Vagina (tissue), 2 donors: ENCODE measurements at regions not wholly inside any gene's neighbourhood (a gene's known extent, or its start where the extent isn't known, plus 50 kb on each side); places are given as distances from the start of the nearest gene placed in this dataset.

ENCODE experiments used
- DNase-seq, 2 donors: peaks; one replicate each; pipeline ENCODE4 v3.0.0-alpha.2; 2017; ENCODE audit errors: extremely low spot score in 2 of 2
- H3K27ac ChIP-seq: fragments of 200-600 bp; sonication (generic); one replicate; pipeline ENCODE4 v1.5.1; 2019
- H3K27me3 ChIP-seq: fragments of 200-600 bp; sonication (generic); one replicate; pipeline ENCODE4 v1.5.1; 2019
- H3K36me3 ChIP-seq, 2 donors: fragments of 200-600 bp; sonication (generic); one replicate each; pipeline ENCODE4 v1.5.1; 2017 to 2019
- H3K4me1 ChIP-seq: fragments of 200-600 bp; sonication (generic); one replicate; pipeline ENCODE4 v1.5.1; 2019
- H3K4me3 ChIP-seq, 2 donors: fragments of 200-600 bp; sonication (generic); 1 replicate in 1 of 2; 2 replicates in 1 of 2; pipeline ENCODE4 v1.5.1; 2016 to 2019
- H3K9me3 ChIP-seq: fragments of 200-600 bp; sonication (generic); one replicate; pipeline ENCODE4 v1.5.1; 2019
- POLR2A ChIP-seq, 2 donors: fragments of 450-650 bp; IDR thresholded peaks; one replicate each; pipeline ENCODE4 v1.6.1; 2017; ENCODE audit warnings: antibody characterized with exemption in 2 of 2, mild to moderate bottlenecking in 2 of 2, moderate library complexity in 2 of 2
- POLR2AphosphoS5 ChIP-seq, 2 donors: sonication (generic); formaldehyde crosslinking; IDR thresholded peaks; one replicate each; pipeline ENCODE4 v1.9.0; 2017; ENCODE audit warnings: antibody characterized with exemption in 2 of 2, mild to moderate bottlenecking in 2 of 2, low read depth in 1 of 2; ENCODE audit not compliant: insufficient read depth in 1 of 2
- intact Hi-C: fragments of 100-400 bp; cut with DNase I; formaldehyde crosslinking; loops from one replicate; pipeline ENCODE4 v1.15.1; 2023
- TF ChIP-seq, protein P1 (sequence below), 3 experiments: fragments of 450-650 bp in 2 of 3; fragments of 200-600 bp in 1 of 3; sonication (generic) in 1 of 3; IDR thresholded peaks; one replicate each; pipeline ENCODE4 v1.5.1; 2017 to 2019; ENCODE audit warnings: antibody characterized with exemption in 3 of 3, mild to moderate bottlenecking in 2 of 3, moderate library complexity in 2 of 3

DNA sequence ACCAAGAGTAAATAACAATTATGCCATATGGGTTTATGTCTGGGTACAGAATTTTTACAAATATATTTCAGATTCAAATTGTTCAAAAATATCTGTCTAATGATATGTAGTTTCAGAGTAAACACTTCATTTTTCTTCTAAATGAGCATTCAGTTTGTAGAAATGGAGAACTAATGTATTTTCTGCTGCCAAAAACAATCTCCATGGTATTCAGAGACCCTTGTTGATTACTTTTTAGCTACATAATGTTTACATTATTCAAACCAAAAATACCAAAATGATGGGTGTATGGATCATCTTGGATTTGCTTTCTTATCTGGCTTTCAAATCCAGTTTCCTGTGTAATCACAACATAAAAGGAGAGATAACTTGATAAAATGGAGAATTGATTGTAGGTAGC, 576.0 kb upstream of the CDH4 start:
- TF ChIP-seq, protein P1, sequence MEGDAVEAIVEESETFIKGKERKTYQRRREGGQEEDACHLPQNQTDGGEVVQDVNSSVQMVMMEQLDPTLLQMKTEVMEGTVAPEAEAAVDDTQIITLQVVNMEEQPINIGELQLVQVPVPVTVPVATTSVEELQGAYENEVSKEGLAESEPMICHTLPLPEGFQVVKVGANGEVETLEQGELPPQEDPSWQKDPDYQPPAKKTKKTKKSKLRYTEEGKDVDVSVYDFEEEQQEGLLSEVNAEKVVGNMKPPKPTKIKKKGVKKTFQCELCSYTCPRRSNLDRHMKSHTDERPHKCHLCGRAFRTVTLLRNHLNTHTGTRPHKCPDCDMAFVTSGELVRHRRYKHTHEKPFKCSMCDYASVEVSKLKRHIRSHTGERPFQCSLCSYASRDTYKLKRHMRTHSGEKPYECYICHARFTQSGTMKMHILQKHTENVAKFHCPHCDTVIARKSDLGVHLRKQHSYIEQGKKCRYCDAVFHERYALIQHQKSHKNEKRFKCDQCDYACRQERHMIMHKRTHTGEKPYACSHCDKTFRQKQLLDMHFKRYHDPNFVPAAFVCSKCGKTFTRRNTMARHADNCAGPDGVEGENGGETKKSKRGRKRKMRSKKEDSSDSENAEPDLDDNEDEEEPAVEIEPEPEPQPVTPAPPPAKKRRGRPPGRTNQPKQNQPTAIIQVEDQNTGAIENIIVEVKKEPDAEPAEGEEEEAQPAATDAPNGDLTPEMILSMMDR (IDR thresholded peaks at IDR 0.05) = no peak
- TF ChIP-seq POLR2AphosphoS5 (IDR thresholded peaks at IDR 0.05; ENCODE audit: insufficient read depth in 1 of 2, low read depth in 1 of 2) = no peak
- Histone ChIP-seq H3K9me3 (no peaks in the 10 kb centered on the region), H3K27me3 (no peaks in the 10 kb centered on the region), H3K4me1 (no peaks in the 10 kb centered on the region), H3K27ac (no peak overlapping the region), H3K36me3 (no peaks in the 10 kb centered on the region), H3K4me3 (no peak overlapping the region)
- no peak for DNase-seq
- intact Hi-C loops = no loop called here

DNA sequence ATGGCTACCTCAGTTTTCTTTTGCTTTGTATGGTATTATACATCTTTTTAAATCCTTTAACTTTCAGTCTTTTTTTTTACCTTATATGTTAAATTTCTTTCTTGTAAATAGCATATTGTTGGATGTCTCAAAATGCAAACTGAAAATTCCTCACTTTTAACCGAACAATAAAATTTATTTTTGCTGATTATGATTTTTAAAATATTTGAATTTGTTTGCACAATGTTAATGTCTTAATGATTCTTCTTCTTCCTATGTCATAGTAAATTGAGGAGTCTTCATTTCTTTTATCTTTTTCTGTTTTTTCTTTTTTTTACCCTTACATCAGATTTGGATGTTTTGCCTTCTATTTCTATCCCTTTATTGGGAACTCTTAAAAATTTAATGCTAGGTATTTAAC, 574.2 kb upstream of the CDH4 start:
- Histone ChIP-seq H3K27me3 (no peaks in the 10 kb centered on the region), H3K4me1 (no peaks in the 10 kb centered on the region), H3K9me3 (no peaks in the 10 kb centered on the region), H3K27ac (no peak overlapping the region), H3K4me3 (no peak overlapping the region), H3K36me3 (no peaks in the 10 kb centered on the region)
- intact Hi-C loops = no loop called here
- DNase-seq = no peak
- no peak for TF ChIP-seq POLR2AphosphoS5 (IDR thresholded peaks at IDR 0.05; ENCODE audit: insufficient read depth in 1 of 2, low read depth in 1 of 2)
- TF ChIP-seq, protein P1 (IDR thresholded peaks at IDR 0.05) = no peak
- no peak for TF ChIP-seq POLR2A (IDR thresholded peaks at IDR 0.05)

DNA sequence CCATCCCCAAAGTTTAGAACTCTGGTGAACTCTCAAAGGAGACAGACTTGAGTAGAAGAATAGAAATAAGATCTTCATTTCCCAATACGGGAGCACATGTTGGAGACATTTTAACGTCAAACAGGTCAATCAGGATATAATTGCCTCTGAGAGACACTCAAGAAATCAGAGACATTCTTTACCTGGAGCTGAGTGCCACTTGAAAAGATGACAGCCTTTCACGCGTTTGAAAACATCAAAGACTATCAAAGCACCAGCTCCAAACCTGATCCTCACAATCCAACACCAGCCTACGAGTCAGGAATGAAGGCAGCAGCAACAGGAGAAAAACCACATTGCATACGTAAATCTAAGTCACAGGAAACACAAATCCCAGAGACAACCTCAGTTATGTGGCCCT, 571.5 kb upstream of the CDH4 start:
- Histone ChIP-seq H3K36me3 (no peaks in the 10 kb centered on the region), H3K4me3 (no peak overlapping the region), H3K9me3 (no peaks in the 10 kb centered on the region), H3K27me3 (no peaks in the 10 kb centered on the region), H3K27ac (no peak overlapping the region), H3K4me1 (no peaks in the 10 kb centered on the region)
- TF ChIP-seq POLR2A (IDR thresholded peaks at IDR 0.05) (no peak), POLR2AphosphoS5 (IDR thresholded peaks at IDR 0.05; ENCODE audit: insufficient read depth in 1 of 2, low read depth in 1 of 2) (no peak)
- TF ChIP-seq, protein P1 (IDR thresholded peaks at IDR 0.05) = no peak
- no peak for DNase-seq
- intact Hi-C loops = no loop called here

DNA sequence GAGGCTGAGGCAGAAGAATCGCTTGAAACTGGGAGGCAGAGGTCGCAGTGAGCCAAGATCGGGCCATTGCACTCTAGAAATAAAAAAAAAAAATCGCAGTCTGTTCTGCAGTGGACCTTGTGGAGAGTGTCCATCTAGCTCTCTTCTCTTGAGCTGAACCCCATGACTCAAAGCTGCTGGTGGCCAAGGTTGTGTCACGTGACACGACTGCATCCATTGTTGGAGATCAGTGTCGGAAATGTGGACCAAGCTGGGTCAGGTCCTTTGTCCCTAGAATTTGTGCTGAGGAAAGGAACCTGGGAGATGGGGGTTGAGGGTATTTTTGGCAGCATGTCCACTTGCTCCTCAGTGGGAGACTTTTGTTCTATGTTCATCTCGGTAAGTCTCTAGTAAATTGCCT, 564.8 kb upstream of the CDH4 start:
- Histone ChIP-seq H3K4me3 (no peak overlapping the region), H3K27ac (no peak overlapping the region), H3K9me3 (no peaks in the 10 kb centered on the region), H3K4me1 (no peaks in the 10 kb centered on the region), H3K27me3 (no peaks in the 10 kb centered on the region), H3K36me3 (no peaks in the 10 kb centered on the region)
- no peak for DNase-seq
- intact Hi-C loops = no loop called here
- no peak for TF ChIP-seq POLR2A (IDR thresholded peaks at IDR 0.05)
- TF ChIP-seq POLR2AphosphoS5 (IDR thresholded peaks at IDR 0.05; ENCODE audit: insufficient read depth in 1 of 2, low read depth in 1 of 2) = no peak
- TF ChIP-seq, protein P1 (IDR thresholded peaks at IDR 0.05) = no peak

DNA sequence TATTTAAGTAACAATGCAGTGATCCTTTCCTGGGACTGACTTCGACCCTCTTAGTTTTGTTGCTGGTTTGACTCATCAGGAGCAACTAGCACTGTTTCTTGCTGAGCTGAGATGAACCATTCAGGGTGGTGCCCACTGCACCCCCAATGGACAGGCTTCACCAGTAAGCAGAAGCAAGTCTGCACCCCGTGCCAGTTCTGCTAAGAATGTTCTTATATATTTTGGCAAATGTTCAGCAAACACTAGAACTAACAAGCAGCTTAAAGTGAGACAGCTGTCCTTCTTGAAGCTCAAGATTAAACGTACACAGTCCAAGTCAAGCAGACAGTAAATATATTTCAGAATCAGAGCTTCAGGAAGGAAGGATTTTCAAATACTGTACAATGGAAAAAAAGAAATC, 561.3 kb upstream of the CDH4 start:
- Histone ChIP-seq H3K36me3 (no peaks in the 10 kb centered on the region), H3K4me1 (no peaks in the 10 kb centered on the region), H3K27me3 (no peaks in the 10 kb centered on the region), H3K4me3 (no peak overlapping the region), H3K27ac (no peak overlapping the region), H3K9me3 (no peaks in the 10 kb centered on the region)
- TF ChIP-seq, protein P1 (IDR thresholded peaks at IDR 0.05) = no peak
- TF ChIP-seq POLR2A (IDR thresholded peaks at IDR 0.05) (no peak), POLR2AphosphoS5 (IDR thresholded peaks at IDR 0.05; ENCODE audit: insufficient read depth in 1 of 2, low read depth in 1 of 2) (no peak)
- no peak for DNase-seq
- intact Hi-C loops = no loop called here
